ENCODE measurements at regions not wholly inside any gene's neighbourhood (a gene's known extent, or its start where the extent isn't known, plus 50 kb on each side); places are given as distances from the start of the nearest gene placed in this dataset.
A peak's percentile ranks its signal among the peaks of the same experiment; 100 is the strongest.

DNA sequence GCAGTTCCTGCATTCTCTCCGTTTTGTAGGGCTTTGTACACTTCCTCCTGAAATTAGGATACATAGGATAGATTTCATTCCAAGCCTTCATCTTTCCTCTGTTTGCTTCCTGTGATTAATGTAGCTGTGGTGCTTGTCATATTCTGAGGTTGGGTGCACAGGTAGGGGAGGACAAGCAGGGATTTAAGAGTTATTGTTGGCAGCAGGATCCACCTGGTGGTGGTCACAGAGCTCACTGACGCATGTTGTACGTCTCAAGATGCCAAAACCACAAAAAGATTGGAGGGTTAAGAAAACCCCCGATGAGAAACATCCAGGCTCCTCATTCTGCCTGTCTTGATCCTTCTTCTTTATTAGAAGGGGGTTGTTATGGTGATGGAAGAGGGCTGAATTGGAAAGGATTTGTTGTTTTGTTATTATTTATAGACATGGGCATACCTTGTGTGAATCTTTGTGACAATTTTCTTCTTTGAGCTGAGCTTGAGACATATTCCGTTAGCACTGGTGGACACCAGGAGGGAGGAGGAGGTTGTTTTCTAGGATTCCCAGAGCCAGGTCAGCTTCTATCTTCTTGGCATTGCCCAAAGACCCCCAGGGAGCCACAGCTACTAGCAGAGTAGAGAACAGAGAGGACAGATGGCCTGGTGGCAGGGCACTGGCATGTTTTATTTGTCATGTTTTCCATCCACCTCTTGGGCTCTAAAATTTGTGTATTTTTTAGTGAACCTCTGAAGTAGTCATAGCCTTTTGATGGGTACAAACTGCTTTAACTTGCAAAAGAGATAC lies 57.7 kb upstream of the LARS2 start:
- DNase-seq (ENCODE audit: low read depth) = no peak

DNA sequence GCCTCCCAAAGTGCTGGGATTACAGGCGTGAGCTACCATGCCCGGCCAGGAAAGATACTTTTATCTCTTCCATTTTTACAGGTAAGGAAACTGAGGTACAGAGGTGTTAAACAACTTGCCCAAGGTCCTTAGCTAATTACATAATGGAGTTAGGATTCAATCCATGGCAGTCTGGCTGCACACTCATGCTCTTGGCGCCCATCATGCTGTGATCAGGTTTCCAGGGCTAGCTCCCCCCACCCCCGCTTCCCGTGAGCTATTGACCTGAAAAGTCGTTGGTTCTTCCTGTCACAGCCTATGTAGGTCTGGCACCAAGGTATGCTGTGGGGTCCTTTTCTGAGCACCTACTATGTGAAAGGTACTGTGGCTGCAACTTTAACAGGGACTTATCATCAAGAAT lies 55.9 kb upstream of the LARS2 start:
- DNase-seq (ENCODE audit: low read depth) = no peak

DNA sequence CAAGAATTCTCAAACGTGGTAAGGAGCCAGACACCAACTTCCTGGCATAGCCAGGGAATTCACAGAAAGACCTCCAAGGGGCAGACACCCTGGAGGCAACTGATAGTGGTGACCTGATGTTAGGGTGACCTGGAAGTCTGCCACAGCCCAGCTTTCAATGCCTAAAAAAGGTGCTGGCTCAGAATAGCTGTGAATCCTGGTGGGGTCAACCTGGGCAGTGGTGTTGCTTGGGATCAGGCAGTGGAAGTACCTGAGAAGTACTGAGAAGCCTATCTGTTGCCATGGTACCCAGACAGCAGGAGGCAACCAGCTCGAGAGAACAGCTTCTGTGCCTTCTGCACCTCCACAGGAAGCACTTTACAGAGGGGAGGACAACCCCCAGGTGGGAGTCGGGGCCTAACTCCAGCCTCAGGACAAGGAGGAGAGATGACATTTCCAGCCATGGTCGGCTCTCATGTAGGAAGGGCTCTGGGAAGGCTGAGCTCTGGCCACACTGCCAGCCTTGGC lies 55.4 kb upstream of the LARS2 start:
- no peak for DNase-seq (ENCODE audit: low read depth)

DNA sequence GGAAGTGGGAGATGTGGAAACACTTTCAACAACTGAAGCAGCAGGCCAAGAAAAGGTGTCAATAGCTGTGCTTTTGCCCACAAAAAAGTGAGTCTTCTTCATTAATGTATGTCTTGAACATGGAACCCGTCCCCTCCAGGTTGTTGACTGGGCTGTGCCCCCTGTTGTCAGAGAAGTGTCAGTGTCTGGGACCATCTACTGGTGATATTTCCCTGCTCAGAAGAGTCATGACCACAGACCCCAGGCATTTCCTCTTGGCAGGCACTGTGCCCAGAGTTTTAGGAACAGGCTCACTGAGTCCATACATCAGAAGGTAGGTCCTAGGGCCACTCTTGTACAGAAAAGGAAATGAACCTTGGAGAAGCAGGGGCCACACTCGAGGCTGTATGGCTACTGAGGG lies 54.8 kb upstream of the LARS2 start:
- DNase-seq (ENCODE audit: low read depth) = no peak

DNA sequence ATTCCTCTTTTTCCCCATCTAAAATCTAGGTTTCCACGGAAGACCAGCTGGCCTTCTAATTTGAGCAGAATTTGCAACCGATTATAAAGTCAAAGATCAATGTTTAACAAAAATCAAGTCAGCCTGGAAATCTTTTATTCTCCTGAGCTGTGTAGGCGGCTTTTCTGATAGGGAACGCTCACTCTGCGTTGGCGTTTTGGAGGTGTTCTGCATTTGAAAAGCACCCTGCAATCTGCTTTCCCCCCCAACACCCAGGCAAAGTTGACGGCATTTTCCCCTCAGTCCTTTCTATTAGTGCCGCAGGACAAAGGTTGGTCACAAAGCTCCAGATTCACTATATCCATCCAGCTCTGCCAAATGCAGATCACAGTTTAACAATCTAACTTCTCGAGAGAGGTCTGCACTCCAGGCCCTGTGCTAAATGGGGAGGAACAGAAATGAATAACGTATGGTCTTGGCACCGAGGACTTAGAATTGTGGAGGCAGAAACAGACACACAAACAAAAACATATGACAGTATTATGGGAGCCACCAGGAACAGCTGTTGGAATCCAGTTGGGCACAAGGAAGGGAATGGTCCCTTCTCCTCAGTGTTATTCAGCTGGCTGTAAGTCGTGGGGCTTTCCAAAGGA lies 50.4 kb upstream of the LARS2 start:
- peak; percentile 13 for DNase-seq (ENCODE audit: low read depth)
